22Rv1 (cell line): ENCODE measurements at regions not wholly inside any gene's neighbourhood (a gene's known extent, or its start where the extent isn't known, plus 50 kb on each side); places are given as distances from the start of the nearest gene placed in this dataset.

Experiments
- ZFX ChIP-seq: fragments of 450-650 bp; IDR thresholded peaks from 2 replicates; pipeline ENCODE4 v1.6.1; 2017; ENCODE audit warnings: antibody characterized with exemption, borderline replicate concordance
- TF ChIP-seq, protein P1 (sequence below): fragments of 450-650 bp; IDR thresholded peaks from 2 replicates; pipeline ENCODE4 v1.5.1; 2017; ENCODE audit warnings: mild to moderate bottlenecking

GRCh38 chr16:73526011-73526804, 478.3 kb upstream of the ZFHX3 start:
- TF ChIP-seq, protein P1, sequence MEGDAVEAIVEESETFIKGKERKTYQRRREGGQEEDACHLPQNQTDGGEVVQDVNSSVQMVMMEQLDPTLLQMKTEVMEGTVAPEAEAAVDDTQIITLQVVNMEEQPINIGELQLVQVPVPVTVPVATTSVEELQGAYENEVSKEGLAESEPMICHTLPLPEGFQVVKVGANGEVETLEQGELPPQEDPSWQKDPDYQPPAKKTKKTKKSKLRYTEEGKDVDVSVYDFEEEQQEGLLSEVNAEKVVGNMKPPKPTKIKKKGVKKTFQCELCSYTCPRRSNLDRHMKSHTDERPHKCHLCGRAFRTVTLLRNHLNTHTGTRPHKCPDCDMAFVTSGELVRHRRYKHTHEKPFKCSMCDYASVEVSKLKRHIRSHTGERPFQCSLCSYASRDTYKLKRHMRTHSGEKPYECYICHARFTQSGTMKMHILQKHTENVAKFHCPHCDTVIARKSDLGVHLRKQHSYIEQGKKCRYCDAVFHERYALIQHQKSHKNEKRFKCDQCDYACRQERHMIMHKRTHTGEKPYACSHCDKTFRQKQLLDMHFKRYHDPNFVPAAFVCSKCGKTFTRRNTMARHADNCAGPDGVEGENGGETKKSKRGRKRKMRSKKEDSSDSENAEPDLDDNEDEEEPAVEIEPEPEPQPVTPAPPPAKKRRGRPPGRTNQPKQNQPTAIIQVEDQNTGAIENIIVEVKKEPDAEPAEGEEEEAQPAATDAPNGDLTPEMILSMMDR, result no peak
- TF ChIP-seq ZFX, result no peak
